Caco-2 (cell line): ENCODE measurements at regions not wholly inside any gene's neighbourhood (a gene's known extent, or its start where the extent isn't known, plus 50 kb on each side); places are given as distances from the start of the nearest gene placed in this dataset.

Source experiments
- BruUV-seq: library from RNA; stranded (reverse); fragments of 400-500 nt; replicated peaks from 2 replicates; lab custom pipeline; 2021; lab: Mats Ljungman, UMichigan
- CTCF ChIA-PET: fragments of 300-600 bp; sonication (Branson Sonifier 250); formaldehyde crosslinking; loops from one replicate; lab custom pipeline; 2022; ENCODE audit warnings: antibody characterized with exemption; lab: Charles Lee
- POLR2A ChIA-PET: fragments of 300-600 bp; sonication (Branson Sonifier 250); formaldehyde crosslinking; loops from one replicate; lab custom pipeline; 2022; ENCODE audit warnings: antibody characterized with exemption; lab: Charles Lee
- DNase-seq, 2 experiments: peaks; one replicate each; pipeline versions ENCODE4 v3.0.0 to v3.0.0-alpha.2; 2020 to 2022
- H3K27me3 ChIP-seq: replicated peaks from 2 replicates; pipeline ENCODE4 v1.6.0; 2011; ENCODE audit warnings: low read length; ENCODE audit not compliant: control insufficient read depth, insufficient read depth
- H3K36me3 ChIP-seq: 2 replicates; pipeline ENCODE4 v1.5.1; 2011; ENCODE audit warnings: low read length; ENCODE audit not compliant: control insufficient read depth, insufficient read depth
- H3K4me1 ChIP-seq: fragments of 250-450 bp; sonication (Bioruptor Pico); 2 replicates; pipeline ENCODE4 v1.5.1; 2020; ENCODE audit warnings: mild to moderate bottlenecking
- H3K4me3 ChIP-seq: 2 replicates; pipeline ENCODE4 v1.5.1; 2011; ENCODE audit warnings: low read depth, mild to moderate bottlenecking, control low read depth, low read length
- H3K9me3 ChIP-seq: fragments of 250-450 bp; sonication (Bioruptor Pico); 2 replicates; pipeline ENCODE4 v1.5.1; 2020; ENCODE audit warnings: mild to moderate bottlenecking, moderate library complexity
- H3K27ac Mint-ChIP-seq: one replicate; pipeline ENCODE4 v1.8.0; 2022; ENCODE audit warnings: mixed read lengths; ENCODE audit not compliant: unreplicated experiment
- H3K27me3 Mint-ChIP-seq: one replicate; pipeline ENCODE4 v1.8.0; 2022; ENCODE audit warnings: mixed read lengths; ENCODE audit not compliant: insufficient read depth, unreplicated experiment
- H3K36me3 Mint-ChIP-seq: one replicate; pipeline ENCODE4 v1.8.0; 2022; ENCODE audit warnings: mild to moderate bottlenecking, mixed read lengths; ENCODE audit not compliant: insufficient read depth, unreplicated experiment
- H3K4me1 Mint-ChIP-seq: one replicate; pipeline ENCODE4 v1.8.0; 2022; ENCODE audit warnings: low read depth, mixed read lengths; ENCODE audit not compliant: unreplicated experiment
- H3K4me3 Mint-ChIP-seq: one replicate; pipeline ENCODE4 v1.8.0; 2022; ENCODE audit warnings: mild to moderate bottlenecking, moderate library complexity, mixed read lengths; ENCODE audit not compliant: unreplicated experiment
- H3K9me3 Mint-ChIP-seq: one replicate; pipeline ENCODE4 v1.8.0; 2022; ENCODE audit warnings: mixed read lengths; ENCODE audit not compliant: unreplicated experiment
- CTCF ChIP-seq, 2 experiments: fragments of 200-600 bp in 1 of 2; IDR thresholded peaks; 1 replicate in 1 of 2; 2 replicates in 1 of 2; pipeline versions ENCODE4 v1.5.1 to v1.8.0; 2011 to 2022; ENCODE audit warnings: antibody characterized with exemption in 1 of 2, control low read depth in 1 of 2, inconsistent platforms in 1 of 2, low read depth in 1 of 2, low read length in 1 of 2, mild to moderate bottlenecking in 1 of 2, moderate library complexity in 1 of 2; ENCODE audit not compliant: insufficient read depth in 1 of 2, severe bottlenecking in 1 of 2, unreplicated experiment in 1 of 2
- intact Hi-C: fragments of 100-400 bp; cut with micrococcal nuclease; formaldehyde crosslinking; loops from one replicate; pipeline ENCODE4 v1.10.0; 2022; ENCODE audit not compliant: unreplicated experiment

DNA sequence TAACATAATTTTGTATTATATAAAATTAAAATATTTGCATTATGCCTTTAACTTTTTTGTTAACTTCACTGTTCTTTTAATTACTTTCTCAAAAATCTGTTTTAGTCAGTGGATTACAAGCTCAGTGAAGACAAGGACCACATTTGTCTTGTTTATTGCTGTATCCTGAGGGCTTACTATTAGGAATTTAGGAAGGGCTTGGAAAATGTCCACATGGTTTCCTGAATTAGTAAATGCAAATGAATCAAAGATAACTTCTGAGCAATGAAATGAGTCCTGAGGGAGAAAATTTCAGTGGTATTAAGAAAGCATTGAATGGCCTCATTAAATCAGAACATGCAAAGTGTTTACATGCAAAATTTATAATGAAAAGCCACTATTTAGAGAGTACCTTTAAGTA lies 1293.2 kb upstream of the GOT2 start:
- Mint-ChIP-seq H3K4me3 (no peak overlapping the region), H3K36me3 (no peaks in the 10 kb centered on the region), H3K9me3 (no peaks in the 10 kb centered on the region), H3K27me3 (no peaks in the 10 kb centered on the region), H3K27ac (no peak overlapping the region), H3K4me1 (no peaks in the 10 kb centered on the region)
- DNase-seq: no peak
- Histone ChIP-seq H3K9me3 (no peaks in the 10 kb centered on the region), H3K4me3 (no peak overlapping the region), H3K27me3 (no peaks in the 10 kb centered on the region), H3K36me3 (no peaks in the 10 kb centered on the region), H3K4me1 (no peaks in the 10 kb centered on the region)
- ChIA-PET POLR2A (no interaction called here), CTCF (no interaction called here)
- TF ChIP-seq CTCF (IDR thresholded peaks at IDR 0.05; ENCODE audit: insufficient read depth in 1 of 2, low read depth in 1 of 2, low read length in 1 of 2, severe bottlenecking in 1 of 2, unreplicated experiment in 1 of 2): no peak
- BruUV-seq: no TSS peak
- intact Hi-C loops: no loop called here

GRCh38 chr16:60013076-60013475 lies 1279.0 kb upstream of the GOT2 start:
- no peaks in the 10 kb centered on the region for H3K4me1 ChIP-seq
- Mint-ChIP-seq H3K27me3 (no peaks in the 10 kb centered on the region), H3K36me3 (no peaks in the 10 kb centered on the region), H3K9me3 (peaks cover 13% of the 10 kb centered on the region), H3K4me3 (no peak overlapping the region), H3K4me1 (no peaks in the 10 kb centered on the region), H3K27ac (no peak overlapping the region)
- no peak for DNase-seq
- BruUV-seq: no TSS peak
- POLR2A ChIA-PET: no interaction called here
- no peaks in the 10 kb centered on the region for H3K27me3 ChIP-seq
- intact Hi-C loops: no loop called here
- H3K4me3 ChIP-seq: no peak overlapping the region
- CTCF ChIA-PET: no interaction called here
- no peaks in the 10 kb centered on the region for H3K9me3 ChIP-seq
- no peaks in the 10 kb centered on the region for H3K36me3 ChIP-seq
- TF ChIP-seq CTCF (IDR thresholded peaks at IDR 0.05; ENCODE audit: insufficient read depth in 1 of 2, low read depth in 1 of 2, low read length in 1 of 2, severe bottlenecking in 1 of 2, unreplicated experiment in 1 of 2): no peak

DNA sequence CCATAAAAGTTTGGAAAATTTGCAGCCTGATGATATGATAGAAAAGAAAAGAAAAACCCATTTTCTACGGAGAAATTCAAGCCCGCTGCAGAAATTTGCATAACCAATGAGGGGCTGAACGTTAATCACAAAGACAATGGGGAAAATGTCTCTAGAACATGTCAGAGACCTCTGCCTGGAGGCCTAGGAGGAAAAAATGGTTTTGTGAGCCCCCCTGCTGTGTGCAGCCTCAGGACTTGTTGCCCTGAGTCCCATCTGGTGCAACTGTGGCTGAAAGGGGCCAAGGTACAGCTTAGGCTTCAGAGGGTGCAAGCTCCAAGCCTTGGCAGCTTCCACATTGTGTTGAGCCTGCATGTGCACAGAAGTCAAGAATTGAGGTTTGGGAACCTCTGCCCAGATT lies 1267.4 kb upstream of the GOT2 start:
- Mint-ChIP-seq H3K4me1 (no peaks in the 10 kb centered on the region), H3K27ac (no peak overlapping the region), H3K4me3 (no peak overlapping the region), H3K9me3 (peaks cover 10% of the 10 kb centered on the region), H3K36me3 (no peaks in the 10 kb centered on the region), H3K27me3 (no peaks in the 10 kb centered on the region)
- no TSS peak for BruUV-seq
- ChIA-PET CTCF (no interaction called here), POLR2A (no interaction called here)
- no peak for DNase-seq
- peaks cover 3% of the 10 kb centered on the region; the same call in 1 of the 2 replicates for H3K9me3 ChIP-seq
- no peaks in the 10 kb centered on the region for H3K27me3 ChIP-seq
- intact Hi-C loops: no loop called here
- H3K4me3 ChIP-seq: no peak overlapping the region
- H3K4me1 ChIP-seq: no peaks in the 10 kb centered on the region
- H3K36me3 ChIP-seq: no peaks in the 10 kb centered on the region
- TF ChIP-seq CTCF (IDR thresholded peaks at IDR 0.05; ENCODE audit: insufficient read depth in 1 of 2, low read depth in 1 of 2, low read length in 1 of 2, severe bottlenecking in 1 of 2, unreplicated experiment in 1 of 2): no peak
